ENCODE measurements at regions not wholly inside any gene's neighbourhood (a gene's known extent, or its start where the extent isn't known, plus 50 kb on each side); places are given as distances from the start of the nearest gene placed in this dataset.
"Not testable (repeated sequence)": the region's sequence is repeated elsewhere in the genome, so short reads cannot be mapped to it uniquely, and the experiment has no call there.

DNA sequence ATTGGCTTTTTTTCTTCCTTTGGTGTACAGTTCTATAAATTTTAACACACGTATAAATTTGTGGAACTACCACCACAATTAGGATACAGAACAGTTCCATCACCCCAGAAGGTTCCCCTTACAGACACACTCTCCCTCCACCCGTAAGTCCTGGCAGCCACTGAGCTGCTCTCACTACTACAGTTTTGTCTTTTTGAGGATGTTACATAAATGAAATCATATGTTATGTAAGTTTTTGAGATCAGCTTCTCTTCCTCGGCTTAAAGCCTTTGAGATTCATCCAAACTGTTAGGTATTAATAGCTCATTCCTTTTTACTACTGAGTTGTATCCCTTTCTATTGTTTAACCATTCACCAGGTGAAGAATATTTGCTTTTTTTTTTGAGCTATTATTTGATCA is 74.3 kb upstream of the SLC24A4 start:
- H3K4me2 ChIP-seq (ENCODE audit: low read depth, low read length), result no peak overlapping the region
- H3K9ac ChIP-seq (ENCODE audit: low read length), result no peak overlapping the region
- no peaks in the 10 kb centered on the region for H3K9me2 ChIP-seq (replicated peaks; ENCODE audit: insufficient read depth, low read length)
- no peaks in the 10 kb centered on the region for H3F3A ChIP-seq (ENCODE audit: insufficient read depth, low read length)
- H4K20me1 ChIP-seq (ENCODE audit: insufficient read depth, low read length), result no peaks in the 10 kb centered on the region
- H3K27me3 ChIP-seq (replicated peaks; ENCODE audit: insufficient read depth, low read length), result no peaks in the 10 kb centered on the region
- no peaks in the 10 kb centered on the region for H3K4me1 ChIP-seq (ENCODE audit: low read length)
- TF ChIP-seq EZH2phosphoT487 (IDR thresholded peaks at IDR 0.05; ENCODE audit: low read length), result no peak
- TF ChIP-seq, protein P1, sequence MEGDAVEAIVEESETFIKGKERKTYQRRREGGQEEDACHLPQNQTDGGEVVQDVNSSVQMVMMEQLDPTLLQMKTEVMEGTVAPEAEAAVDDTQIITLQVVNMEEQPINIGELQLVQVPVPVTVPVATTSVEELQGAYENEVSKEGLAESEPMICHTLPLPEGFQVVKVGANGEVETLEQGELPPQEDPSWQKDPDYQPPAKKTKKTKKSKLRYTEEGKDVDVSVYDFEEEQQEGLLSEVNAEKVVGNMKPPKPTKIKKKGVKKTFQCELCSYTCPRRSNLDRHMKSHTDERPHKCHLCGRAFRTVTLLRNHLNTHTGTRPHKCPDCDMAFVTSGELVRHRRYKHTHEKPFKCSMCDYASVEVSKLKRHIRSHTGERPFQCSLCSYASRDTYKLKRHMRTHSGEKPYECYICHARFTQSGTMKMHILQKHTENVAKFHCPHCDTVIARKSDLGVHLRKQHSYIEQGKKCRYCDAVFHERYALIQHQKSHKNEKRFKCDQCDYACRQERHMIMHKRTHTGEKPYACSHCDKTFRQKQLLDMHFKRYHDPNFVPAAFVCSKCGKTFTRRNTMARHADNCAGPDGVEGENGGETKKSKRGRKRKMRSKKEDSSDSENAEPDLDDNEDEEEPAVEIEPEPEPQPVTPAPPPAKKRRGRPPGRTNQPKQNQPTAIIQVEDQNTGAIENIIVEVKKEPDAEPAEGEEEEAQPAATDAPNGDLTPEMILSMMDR (IDR thresholded peaks at IDR 0.05; ENCODE audit: low read length), result no peak
- TF ChIP-seq EZH2 (optimal IDR thresholded peaks at IDR 0.05; ENCODE audit: low read depth, low read length), result no peak
- H3K79me2 ChIP-seq (ENCODE audit: low read length), result no peaks in the 10 kb centered on the region
- no peak for DNase-seq
- H3K36me3 ChIP-seq (replicated peaks; ENCODE audit: insufficient read depth, low read length), result no peaks in the 10 kb centered on the region
- no peak overlapping the region for H3K27ac ChIP-seq (ENCODE audit: low read length)
- no peak overlapping the region for H2AFZ ChIP-seq (ENCODE audit: low read length)
- no peaks in the 10 kb centered on the region for H3K9me3 ChIP-seq (replicated peaks; ENCODE audit: insufficient read depth, low read length)
- H3K4me3 ChIP-seq (ENCODE audit: low read length), result no peak overlapping the region

DNA sequence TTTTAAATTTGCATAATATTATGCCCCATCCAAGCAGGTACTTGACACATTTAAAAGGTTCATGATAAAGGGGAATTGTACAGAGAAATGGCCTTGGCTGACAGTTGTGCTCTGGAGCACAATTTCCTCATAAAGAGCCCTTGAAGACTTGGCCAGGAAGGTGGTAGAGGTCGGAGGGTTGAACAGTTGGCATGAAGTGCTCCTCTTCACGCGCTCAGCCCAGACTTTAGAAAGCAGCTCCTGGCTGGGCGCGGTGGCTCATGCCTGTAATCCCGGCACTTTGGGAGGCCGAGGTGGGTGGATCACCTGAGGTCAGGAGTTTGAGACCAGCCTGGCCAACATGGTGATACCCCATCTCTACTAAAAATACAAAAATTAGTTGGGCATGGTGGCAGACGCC is 72.6 kb upstream of the SLC24A4 start:
- DNase-seq; H3K9ac ChIP-seq (ENCODE audit: low read length); H3K79me2 ChIP-seq (ENCODE audit: low read length); H4K20me1 ChIP-seq (ENCODE audit: insufficient read depth, low read length); H3K4me1 ChIP-seq (ENCODE audit: low read length); H2AFZ ChIP-seq (ENCODE audit: low read length); H3K4me2 ChIP-seq (ENCODE audit: low read depth, low read length); H3K9me3 ChIP-seq (replicated peaks; ENCODE audit: insufficient read depth, low read length); H3K27me3 ChIP-seq (replicated peaks; ENCODE audit: insufficient read depth, low read length); H3K9me2 ChIP-seq (replicated peaks; ENCODE audit: insufficient read depth, low read length); H3K4me3 ChIP-seq (ENCODE audit: low read length); H3K36me3 ChIP-seq (replicated peaks; ENCODE audit: insufficient read depth, low read length); H3K27ac ChIP-seq (ENCODE audit: low read length); H3F3A ChIP-seq (ENCODE audit: insufficient read depth, low read length): not testable (repeated sequence)

DNA sequence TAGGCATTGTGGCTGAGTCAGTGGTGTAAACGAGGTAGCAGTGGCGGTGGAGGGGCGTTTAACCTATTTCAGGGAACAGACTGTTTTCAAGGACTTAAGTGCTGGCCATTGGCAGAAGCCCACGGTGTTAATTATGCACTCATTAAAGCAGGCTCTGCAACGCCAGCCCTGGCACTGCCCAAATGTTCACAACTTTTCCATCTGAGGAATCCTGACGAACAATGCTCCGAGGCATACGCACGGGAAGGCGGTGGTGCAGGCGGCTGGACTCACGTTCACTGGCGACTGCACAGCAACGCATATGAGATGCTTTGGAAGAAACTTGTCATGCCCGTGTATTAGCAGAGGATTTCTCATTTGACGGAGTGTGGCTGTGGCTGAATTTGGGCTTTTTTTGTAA is 70.6 kb upstream of the SLC24A4 start:
- Histone ChIP-seq H3K36me3 (replicated peaks; ENCODE audit: insufficient read depth, low read length) (no peaks in the 10 kb centered on the region), H2AFZ (ENCODE audit: low read length) (no peak overlapping the region), H4K20me1 (ENCODE audit: insufficient read depth, low read length) (no peaks in the 10 kb centered on the region), H3K27ac (ENCODE audit: low read length) (no peak overlapping the region), H3K4me1 (ENCODE audit: low read length) (no peaks in the 10 kb centered on the region), H3K4me3 (ENCODE audit: low read length) (no peak overlapping the region), H3K79me2 (ENCODE audit: low read length) (no peaks in the 10 kb centered on the region), H3K27me3 (replicated peaks; ENCODE audit: insufficient read depth, low read length) (no peaks in the 10 kb centered on the region), H3K4me2 (ENCODE audit: low read depth, low read length) (no peak overlapping the region), H3K9ac (ENCODE audit: low read length) (no peak overlapping the region), H3K9me2 (replicated peaks; ENCODE audit: insufficient read depth, low read length) (no peaks in the 10 kb centered on the region), H3F3A (ENCODE audit: insufficient read depth, low read length) (no peaks in the 10 kb centered on the region), H3K9me3 (replicated peaks; ENCODE audit: insufficient read depth, low read length) (no peaks in the 10 kb centered on the region)
- TF ChIP-seq, protein P1 (IDR thresholded peaks at IDR 0.05; ENCODE audit: low read length), result no peak
- TF ChIP-seq EZH2 (optimal IDR thresholded peaks at IDR 0.05; ENCODE audit: low read depth, low read length) (no peak), EZH2phosphoT487 (IDR thresholded peaks at IDR 0.05; ENCODE audit: low read length) (no peak)
- DNase-seq, result no peak

DNA sequence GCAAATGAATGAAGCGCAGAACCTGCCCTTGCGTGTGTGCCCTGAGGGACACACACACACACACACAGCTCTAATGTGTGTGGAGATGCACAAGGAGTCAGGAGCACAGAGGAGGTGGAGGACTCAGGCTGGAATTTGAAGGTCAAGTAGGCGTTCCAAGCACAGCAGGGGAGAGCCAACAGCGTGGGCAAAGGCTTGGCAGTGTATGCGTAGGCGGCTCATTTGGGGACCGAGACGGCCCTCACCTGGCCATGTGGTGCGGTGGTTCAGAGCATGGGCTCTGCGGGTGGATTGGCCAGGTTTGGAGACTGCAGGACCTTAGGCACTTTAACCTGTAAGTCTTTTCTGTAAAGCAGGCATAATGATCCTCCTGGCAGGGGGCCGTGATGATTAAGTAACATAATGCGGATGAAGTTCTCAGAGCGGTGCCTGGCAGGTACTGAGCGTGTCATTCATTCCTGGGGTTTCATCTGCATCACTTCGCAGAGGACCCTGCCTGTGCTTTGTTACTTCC is 69.5 kb upstream of the SLC24A4 start:
- Histone ChIP-seq H3K4me2 (ENCODE audit: low read depth, low read length) (no peak overlapping the region), H3K27ac (ENCODE audit: low read length) (no peak overlapping the region), H3K27me3 (replicated peaks; ENCODE audit: insufficient read depth, low read length) (no peaks in the 10 kb centered on the region), H3K79me2 (ENCODE audit: low read length) (no peaks in the 10 kb centered on the region), H3K4me1 (ENCODE audit: low read length) (no peaks in the 10 kb centered on the region), H2AFZ (ENCODE audit: low read length) (no peak overlapping the region), H3K4me3 (ENCODE audit: low read length) (no peak overlapping the region), H3F3A (ENCODE audit: insufficient read depth, low read length) (no peaks in the 10 kb centered on the region), H4K20me1 (ENCODE audit: insufficient read depth, low read length) (no peaks in the 10 kb centered on the region), H3K9me2 (replicated peaks; ENCODE audit: insufficient read depth, low read length) (no peaks in the 10 kb centered on the region), H3K9ac (ENCODE audit: low read length) (no peak overlapping the region), H3K9me3 (replicated peaks; ENCODE audit: insufficient read depth, low read length) (no peaks in the 10 kb centered on the region), H3K36me3 (replicated peaks; ENCODE audit: insufficient read depth, low read length) (no peaks in the 10 kb centered on the region)
- DNase-seq, result no peak
- TF ChIP-seq EZH2 (optimal IDR thresholded peaks at IDR 0.05; ENCODE audit: low read depth, low read length), result no peak
- no peak for TF ChIP-seq EZH2phosphoT487 (IDR thresholded peaks at IDR 0.05; ENCODE audit: low read length)
- TF ChIP-seq, protein P1 (IDR thresholded peaks at IDR 0.05; ENCODE audit: low read length), result no peak
